Suprapubic skin (tissue), 4 donors: ENCODE measurements at regions not wholly inside any gene's neighbourhood (a gene's known extent, or its start where the extent isn't known, plus 50 kb on each side); places are given as distances from the start of the nearest gene placed in this dataset.

Source experiments
- CTCF ChIP-seq, 2 donors: fragments of 200-600 bp in 1 of 2; fragments of 450-650 bp in 1 of 2; sonication (generic) in 1 of 2; IDR thresholded peaks; one replicate each; pipeline ENCODE4 v1.5.1; 2016 to 2019; ENCODE audit warnings: antibody characterized with exemption in 2 of 2, mild to moderate bottlenecking in 1 of 2, moderate library complexity in 1 of 2
- EP300 ChIP-seq: sonication (generic); formaldehyde crosslinking; IDR thresholded peaks from one replicate; pipeline ENCODE4 v1.6.1; 2017; ENCODE audit warnings: antibody characterized with exemption
- POLR2AphosphoS5 ChIP-seq, 3 donors: sonication (generic); formaldehyde crosslinking; IDR thresholded peaks; one replicate each; pipeline ENCODE4 v1.6.1; 2017; ENCODE audit warnings: antibody characterized with exemption in 3 of 3

DNA sequence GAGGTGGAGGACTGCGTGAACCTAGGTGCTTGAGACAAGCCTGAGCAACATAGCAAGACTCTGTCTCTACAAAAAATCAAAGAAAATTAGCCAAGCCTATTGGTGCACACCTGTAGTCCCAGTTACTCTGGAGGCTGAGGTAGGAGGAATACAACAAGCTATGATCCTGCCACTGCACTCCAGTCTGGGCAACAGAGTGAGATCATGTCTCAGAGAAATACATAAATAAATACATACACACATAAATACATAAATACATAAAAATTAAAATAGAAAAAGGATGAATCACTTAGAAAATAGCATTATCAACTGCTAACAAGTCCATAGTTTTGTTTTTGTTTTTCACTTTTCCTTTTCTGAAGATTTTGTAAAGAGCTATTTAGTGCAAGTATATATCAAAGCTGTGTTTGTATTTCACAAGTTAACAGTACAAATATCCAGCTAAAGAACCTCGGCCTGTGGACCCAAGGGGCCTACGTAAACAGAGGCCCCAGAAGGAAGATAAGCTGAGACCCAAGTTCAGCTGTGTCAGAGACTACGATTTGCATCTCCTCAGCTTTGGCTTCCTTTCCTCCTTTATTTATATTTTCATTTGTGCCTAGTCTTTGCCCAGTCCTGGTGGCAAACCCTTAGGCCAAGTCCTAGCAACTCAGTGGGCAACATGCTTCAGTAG is 67.1 kb upstream of the ROBO2 start:
- TF ChIP-seq CTCF (IDR thresholded peaks at IDR 0.05) (no peak), POLR2AphosphoS5 (IDR thresholded peaks at IDR 0.05) (no peak), EP300 (no peak)
